ENCODE measurements at regions not wholly inside any gene's neighbourhood (a gene's known extent, or its start where the extent isn't known, plus 50 kb on each side); places are given as distances from the start of the nearest gene placed in this dataset.

- TF ChIP-seq CTCF (IDR thresholded peaks at IDR 0.05) (no peak), POLR2A (IDR thresholded peaks at IDR 0.05) (no peak), EP300 (IDR thresholded peaks at IDR 0.05) (no peak)
These were observed 251.4 kb upstream of the POF1B start for GRCh38 chrX:85630901-85631300.
